Stimulated activated CD4-positive, alpha-beta T cell treated with anti-CD3 and anti-CD28 coated beads, Interleukin-15, amount 100 ng/mL, for 24 hours (primary cell): ENCODE measurements at regions not wholly inside any gene's neighbourhood (a gene's known extent, or its start where the extent isn't known, plus 50 kb on each side); places are given as distances from the start of the nearest gene placed in this dataset.
"Not testable (repeated sequence)": the region's sequence is repeated elsewhere in the genome, so short reads cannot be mapped to it uniquely, and the experiment has no call there.

Experiments used
- DNase-seq: peaks from one replicate; pipeline ENCODE4 v3.0.0-alpha.2; 2020

DNA sequence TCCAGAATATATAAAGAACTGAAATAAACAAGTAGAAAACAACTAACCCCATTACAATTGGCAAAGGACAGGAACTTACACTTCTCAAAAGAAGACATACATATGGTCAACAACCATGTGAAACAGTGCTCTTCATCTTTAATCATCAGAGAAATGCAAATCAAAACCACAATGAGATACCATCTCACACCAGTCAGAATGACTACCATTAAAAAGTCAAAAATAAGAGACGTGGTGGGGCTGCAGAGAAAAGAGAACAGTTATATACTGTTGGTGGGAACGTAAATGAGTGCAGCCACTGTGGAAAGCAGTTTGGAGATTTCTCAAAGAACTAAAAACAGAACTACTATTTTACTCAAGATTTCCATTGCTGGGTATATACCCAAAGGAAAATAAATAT, 1696.3 kb upstream of the TMEFF2 start:
- DNase-seq, result no peak

DNA sequence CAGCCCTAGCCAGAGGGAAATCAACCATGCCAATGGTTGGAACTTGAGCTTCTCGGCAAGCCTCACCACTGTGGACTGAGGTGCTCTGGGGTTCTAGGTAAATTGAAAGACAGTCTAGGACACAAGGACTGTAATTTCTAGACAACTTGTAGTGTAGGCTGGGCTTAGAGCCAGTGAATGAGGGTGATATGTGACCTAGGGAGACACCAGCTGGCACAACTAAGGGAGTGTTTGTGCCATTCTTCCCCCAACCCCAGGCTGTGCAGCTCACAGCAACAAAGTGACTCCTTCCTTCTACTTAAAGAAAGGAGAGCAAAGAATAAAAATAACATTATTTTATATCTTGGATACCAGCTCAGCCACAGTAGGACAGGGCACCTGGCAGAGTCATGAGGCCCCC, 1690.7 kb upstream of the TMEFF2 start:
- no peak for DNase-seq

DNA sequence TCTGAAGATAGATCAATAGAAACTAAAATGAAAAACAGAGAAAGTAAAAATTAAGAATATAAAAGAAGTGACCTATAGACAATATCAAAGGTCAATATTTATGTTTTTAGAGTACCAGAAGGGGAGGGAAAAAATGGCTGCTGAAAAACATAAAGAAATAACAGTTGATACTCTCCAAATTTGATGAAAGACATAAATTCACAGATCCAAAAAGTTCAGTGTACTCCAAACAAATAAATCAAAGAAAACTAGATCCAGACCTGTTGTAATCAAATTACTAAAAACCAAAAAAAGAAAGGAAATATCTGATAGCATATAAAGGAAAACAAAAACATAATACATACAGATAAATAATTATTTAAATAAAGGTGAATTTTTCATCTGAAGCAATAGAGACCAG, 1689.1 kb upstream of the TMEFF2 start:
- no peak for DNase-seq

DNA sequence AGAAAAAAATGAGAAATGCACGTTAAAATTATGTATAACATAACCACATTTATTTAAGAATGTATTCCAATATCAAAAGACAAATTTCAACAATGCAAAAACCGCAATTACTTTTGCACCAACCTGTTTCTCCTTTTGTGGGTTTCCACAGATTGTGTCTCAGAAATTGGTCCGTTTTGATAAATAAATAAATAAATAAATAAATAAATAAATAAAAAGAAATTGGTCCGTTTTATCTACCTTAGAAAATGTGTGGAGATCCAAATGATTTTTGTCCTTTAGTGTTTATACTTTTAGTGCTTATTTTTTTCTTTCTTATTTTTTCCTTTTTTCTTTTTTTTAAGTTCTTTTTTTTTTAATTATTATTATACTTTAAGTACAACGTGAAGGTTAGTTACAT, 1682.2 kb upstream of the TMEFF2 start:
- DNase-seq, result no peak

DNA sequence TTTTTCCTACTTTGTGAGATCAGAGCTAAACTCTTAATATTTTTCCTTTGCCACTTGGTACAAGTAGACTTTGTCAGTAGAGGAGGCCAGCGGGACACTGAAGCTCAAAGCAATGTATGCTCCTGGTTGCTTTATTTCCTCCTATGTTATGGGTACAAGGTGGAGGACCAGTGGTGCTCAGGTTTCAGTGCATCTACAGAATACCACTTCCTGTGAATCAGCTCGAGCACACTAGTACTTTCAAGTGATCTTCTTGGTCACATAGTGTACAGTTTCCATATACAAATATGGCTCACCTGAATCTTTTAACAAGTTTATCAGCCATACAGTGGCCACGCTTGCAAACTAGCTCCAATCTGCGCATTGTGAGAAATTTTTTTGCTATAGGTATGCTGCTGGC, 1674.8 kb upstream of the TMEFF2 start:
- no peak for DNase-seq

DNA sequence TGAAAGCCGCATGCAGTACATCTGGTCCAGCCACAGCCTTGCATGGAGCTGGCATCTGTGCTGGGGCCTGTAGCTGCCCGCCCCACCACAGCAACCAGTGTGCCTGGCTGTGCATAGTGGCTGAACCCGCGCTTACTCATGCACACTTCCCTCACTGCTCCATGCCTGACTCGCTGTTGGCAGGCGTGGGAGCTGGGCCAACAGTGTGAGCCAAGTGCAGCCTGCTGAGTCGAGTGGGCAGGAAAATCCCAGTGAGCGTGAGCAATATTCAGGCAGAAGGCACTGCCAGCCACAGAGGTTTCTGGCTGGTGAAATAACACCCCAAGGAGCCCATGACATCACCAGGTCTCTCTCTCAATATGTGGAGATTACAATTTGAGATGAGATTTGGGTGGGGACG, 1674.1 kb upstream of the TMEFF2 start:
- DNase-seq, result no peak

DNA sequence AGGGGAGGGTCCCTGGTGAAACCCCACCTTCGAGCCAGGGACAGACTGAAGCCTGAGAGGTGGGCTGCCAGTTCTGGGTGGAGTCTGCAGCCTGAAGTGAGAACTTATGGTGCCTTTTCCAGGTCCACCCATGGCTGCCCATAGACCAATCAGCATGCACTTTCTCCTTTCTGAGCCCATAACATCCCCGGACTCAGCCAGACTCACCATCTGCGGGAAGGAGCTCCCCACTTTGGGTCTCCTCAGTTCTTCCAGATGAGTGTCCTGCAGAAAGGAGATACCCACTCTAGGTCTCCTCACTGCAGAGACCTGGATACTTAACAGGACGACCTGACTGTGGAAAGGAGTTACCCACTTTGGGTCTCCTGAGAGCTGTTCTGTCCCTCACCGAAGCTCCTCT, 1673.4 kb upstream of the TMEFF2 start:
- no peak for DNase-seq

DNA sequence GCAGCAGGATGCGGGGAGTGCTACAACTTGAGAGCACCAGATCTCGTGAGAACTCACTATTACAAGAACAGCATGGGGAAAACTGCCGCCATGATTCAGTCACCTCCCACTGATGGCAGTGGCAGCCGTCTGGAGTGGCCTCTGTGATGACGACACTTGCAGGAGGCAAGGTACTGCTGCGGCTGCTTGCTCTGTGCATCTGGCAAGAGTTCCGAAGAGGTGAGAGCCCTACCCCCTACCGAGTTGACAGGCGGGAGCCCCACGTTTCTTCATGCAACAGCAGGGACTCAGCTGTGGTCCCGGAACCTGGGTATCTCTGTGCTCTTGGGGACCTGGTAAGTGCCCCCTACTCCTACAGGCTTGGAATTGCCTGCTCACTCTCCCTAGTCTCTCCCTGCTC, 1672.7 kb upstream of the TMEFF2 start:
- no peak for DNase-seq

DNA sequence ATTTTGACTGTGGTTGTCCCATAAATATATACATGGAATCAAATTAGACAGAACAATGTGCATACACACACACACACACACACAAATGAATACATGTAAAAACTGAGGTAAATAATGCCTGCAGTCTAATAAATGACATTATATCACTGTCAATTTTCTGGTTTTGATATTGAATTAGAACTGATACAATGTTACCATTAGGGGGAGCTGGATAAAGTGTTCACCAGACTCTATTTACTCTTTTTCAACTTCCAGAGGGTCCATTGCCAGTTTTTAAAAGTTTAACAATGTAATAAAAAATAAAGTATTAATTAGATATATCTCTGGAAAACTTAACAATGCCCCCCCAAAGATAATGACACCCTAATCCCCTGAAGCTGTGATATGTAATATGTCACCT, 1666.8 kb upstream of the TMEFF2 start:
- no peak for DNase-seq

DNA sequence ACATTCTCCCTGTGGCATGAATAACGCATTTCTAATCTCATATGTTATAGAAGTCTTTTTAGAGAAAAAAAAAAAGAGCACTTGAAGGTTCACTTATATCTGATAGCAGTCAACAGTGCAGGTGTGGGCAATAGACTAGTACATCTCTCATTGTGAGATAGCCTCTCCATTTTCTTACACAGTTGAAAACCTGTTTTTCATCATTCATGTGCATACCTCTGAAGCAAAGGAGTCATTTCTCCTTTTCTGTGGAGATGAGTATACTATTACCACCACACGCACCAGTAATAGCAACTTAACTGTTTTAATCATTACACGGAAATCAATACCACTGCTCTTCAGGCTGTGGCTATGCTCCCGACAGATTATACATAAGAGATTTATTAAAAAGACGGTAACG, 1653.3 kb upstream of the TMEFF2 start:
- DNase-seq, result no peak

DNA sequence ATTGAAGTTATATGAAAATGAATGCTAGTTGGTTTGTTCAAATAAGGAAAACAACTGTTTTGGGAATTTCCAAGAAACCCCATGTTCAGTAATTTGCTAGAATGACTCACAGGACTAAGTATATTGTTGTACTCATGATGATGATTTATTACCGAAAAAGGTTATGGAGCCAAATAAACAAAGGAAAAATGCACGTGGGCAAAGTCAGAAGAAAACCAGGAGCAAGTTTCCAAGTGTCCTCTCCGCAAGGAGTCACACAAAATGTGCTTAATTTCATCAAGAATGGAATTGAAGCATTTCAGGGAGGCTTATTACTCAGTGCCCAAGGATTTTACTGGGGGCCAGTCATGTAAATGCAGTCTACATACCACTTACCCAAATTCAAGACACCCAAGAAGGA, 1652.4 kb upstream of the TMEFF2 start:
- no peak for DNase-seq

DNA sequence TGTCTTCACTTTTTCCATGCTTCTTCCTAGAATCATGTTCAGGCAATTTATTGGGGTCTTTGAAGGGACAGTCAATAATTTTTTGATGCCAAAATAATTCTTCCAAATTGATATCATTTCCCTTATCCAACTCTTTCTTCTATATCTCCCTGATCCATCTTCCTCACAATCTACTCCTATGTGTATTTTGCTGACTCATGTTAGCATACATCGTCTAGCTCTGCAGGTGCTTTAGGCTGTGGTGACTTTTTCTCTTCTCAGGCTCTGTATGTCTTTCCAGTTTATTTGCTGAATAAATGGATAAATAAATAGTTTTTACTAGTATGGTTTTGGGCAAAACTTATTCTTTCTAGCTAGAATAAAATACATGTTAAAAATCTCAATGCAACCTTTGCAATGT, 1650.9 kb upstream of the TMEFF2 start:
- no peak for DNase-seq

DNA sequence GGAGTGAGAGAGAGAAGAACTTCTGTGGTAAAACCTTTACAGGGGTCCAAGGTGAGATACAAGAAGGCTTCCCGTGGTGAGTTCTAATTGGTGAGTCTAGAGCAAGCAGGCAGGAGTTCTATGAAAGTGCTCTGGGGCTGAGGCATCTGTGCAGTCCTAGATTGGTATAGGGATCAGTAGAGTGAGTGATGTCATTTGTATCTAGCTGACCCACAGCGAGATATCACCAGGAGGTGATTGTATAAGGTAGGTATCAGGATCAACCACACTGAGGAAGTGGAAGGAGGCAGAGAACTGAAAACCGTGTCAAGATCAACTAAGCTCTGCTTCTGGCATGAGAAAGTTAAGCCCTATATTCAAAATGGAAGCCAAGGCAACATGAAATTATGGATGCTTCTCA, 1648.9 kb upstream of the TMEFF2 start:
- no peak for DNase-seq

DNA sequence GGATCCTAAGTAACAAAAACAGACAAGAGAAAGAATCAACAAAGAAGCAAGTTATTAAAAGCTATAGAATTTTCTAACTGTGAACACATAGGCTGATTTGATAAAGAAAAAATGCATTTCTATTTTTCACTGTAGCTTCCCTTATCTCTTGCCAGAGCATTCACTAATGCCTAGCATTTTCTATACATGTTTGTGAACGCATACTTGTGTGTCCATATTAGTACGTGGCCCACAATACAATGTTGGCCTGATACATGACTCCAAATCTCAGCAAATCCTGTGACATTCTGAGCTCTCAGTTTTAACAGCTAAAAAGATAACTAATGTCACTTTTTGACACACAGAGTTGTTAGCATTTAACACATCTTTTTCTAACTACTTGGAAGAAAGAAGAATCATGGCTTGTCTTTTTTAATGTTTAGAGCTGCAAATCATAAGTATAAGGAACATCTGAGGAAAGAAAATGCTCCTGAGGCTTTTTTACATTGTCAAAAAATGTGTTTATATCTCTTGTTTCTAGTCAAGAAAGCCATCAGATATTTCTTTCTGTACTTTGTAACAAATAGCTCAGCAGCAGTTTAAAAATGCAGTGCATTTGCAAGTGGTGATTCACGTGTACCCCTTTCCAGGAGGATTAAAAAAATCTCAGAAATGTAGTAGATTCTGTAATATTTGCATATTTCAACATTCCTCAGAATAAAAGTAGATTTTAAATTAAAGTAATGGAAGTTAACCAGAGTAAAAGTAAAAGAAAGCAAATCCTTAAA, 1646.8 kb upstream of the TMEFF2 start:
- no peak for DNase-seq

DNA sequence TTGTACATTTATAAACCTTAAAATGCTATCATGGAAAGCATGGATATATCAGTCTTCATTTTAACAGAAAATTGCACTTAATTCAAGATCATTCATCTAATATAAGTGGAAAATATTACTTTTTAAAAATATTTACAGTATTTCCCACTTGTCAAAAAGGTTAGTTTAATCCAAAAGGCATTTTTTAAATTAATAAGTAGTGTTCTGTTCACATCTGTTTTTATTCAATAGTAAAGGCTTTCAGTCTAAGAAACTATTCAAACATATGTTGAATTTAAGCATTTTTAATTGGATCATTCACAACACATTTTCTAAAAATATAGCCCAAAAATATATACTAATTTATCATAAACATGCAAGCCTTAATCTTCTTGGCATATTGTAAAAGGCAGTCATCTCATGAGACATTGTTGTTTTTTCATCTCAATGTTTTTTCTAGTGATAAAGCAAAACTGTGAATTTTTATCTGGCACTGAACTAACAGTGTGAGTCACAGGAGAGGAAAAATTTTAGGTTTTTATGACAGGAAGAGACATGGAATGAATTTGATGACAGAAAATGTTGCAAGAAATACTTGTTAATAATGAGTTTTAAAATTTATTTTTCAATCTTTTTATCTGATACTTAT, 1642.5 kb upstream of the TMEFF2 start:
- no peak for DNase-seq

DNA sequence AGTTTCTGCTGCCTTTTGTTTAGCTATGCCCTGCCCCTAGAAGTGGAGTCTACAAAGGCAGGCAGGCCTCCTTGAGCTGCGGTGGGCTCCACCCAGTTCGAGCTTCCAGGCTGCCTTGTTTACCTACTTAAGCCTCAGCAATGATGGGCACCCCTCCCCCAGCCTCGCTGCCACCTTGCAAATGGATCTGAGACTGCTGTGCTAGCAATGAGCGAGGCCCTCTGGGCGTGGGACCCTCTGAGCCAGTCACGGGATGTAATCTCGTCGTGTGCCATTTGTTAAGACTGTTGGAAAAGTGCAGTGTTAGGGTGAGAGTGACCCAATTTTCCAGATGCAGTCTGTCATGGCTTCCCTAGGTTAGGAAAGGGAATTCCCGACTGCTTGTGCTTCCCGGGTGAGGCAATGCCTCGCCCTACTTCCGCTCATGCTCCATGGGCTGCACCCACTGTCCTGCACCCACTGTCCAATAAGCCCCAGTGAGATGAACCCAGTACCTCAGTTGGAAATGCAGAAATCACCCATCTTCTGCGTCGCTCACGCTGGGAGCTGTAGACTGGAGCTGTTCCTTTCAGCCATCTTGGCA, 1641.8 kb upstream of the TMEFF2 start:
- not testable (repeated sequence) for DNase-seq

DNA sequence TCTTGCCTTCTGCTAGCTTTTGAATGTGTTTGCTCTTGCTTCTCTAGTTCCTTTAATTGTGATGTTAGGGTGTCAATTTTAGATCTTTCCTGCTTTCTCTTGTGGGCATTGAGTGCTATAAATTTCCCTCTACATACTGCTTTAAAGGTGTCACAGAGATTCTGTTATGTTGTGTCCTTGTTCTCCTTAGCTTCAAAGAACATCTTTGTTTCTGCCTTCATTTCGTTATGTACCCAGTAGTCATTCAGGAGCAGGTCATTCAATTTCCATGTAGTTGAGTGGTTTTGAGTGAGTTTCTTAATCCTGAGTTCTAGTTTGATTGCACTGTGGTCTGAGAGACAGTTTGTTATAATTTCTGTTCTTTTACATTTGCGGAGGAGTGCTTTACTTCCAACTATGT, 1639.2 kb upstream of the TMEFF2 start:
- not testable (repeated sequence) for DNase-seq

DNA sequence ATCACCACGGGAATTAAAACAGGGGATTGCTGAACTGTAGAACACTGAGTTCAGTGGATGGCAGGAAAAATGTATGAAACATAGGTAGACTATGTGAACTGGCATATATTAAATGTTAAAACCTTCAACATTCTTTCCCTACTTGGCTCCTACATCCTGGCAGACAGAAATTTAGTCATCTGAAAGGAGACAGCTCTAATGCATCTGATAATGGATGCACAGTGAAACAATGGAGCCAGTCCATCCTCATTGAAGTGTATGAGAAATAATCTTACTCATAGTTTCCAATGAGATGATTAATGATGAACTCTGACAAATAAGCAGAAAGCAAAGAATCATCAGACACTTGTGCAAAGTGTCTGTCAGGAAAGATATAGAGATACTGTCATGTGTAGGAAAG, 1629.7 kb upstream of the TMEFF2 start:
- no peak for DNase-seq

DNA sequence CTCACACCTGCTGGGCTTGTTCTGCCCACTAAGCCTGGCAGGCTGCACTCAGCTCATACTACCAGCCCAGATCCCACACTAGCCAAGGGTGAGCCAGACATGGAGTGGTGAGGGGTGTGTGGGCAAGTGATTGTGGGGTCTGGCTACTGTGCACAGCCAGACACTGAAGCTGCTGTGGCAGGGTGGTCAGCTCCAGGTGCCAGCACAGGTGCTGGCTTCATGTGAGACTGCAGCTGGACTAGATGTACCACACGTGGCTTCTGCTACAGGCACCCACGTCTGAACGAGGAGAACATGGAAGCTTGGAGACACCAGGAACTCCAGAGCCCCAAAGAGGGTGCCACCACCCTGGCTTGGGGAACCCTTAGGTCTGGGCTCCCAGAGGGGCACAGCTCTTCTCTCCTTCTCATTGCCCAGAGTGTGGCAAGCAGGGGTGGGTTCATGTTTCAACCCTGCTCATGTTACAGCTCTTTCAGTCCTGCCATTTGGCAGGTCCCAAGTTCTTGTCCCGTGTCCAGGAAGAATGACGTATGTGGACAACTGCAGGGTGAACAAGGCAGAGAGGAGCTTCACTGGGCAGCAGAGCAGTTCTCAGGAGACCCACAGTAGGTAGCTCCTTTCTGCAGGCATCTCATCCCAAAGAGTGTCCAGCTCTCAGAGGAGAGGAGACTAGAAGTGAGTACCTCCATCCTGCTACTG, 1624.2 kb upstream of the TMEFF2 start:
- DNase-seq, result no peak

DNA sequence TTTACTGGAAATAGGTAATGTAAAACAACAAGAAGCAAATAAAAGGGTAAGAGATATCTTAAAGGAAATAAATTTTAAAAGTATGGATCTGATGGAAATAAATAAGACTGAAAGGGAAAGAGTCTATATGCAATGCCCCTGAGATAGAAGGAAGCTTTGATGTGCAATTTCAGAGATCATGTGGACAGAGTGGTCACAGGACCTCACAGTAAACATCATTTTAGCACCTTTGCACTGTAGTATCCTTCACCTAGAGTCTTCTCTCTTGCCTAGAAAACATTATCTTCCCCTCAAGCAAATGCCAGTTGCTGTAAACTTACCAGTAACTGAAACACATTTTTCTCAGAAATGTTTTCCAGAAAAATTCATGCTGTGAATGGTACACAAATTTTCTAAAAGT, 1621.3 kb upstream of the TMEFF2 start:
- DNase-seq, result no peak

DNA sequence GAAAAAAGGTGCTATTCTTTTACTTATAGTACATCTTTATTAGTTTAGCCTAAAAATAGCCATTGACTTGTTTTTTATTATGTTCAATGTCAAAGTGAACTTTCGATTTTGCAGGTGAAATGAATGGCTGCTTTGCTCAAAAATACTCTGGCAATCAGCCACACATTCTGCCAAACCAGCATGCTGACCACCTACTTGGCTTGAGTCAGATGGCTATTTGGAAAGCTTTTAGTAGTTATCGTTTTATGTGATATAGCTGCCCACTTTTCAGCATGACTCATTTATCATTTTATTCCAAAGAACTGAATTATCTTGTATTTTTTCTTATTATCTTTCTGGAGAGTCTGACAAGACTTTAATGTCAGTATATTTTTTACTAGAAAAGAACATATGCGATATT, 1615.8 kb upstream of the TMEFF2 start:
- DNase-seq, result no peak

DNA sequence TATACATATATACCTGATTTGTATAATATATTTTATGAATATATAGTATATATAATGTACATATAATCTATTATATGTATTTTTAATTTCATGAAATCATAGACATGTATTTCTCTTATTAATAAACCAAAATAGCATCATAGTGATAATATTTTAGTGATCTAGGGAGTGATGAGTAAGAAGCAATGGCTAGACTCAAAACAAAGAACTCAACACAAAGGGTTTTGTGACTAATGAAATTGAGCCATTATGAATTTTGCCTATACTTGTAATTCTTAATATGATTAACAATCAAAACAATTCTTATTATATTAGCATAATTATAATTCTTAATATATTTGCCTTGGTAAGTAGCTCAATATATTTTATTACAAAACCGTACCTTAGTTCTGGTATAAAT, 1614.1 kb upstream of the TMEFF2 start:
- DNase-seq, result no peak

DNA sequence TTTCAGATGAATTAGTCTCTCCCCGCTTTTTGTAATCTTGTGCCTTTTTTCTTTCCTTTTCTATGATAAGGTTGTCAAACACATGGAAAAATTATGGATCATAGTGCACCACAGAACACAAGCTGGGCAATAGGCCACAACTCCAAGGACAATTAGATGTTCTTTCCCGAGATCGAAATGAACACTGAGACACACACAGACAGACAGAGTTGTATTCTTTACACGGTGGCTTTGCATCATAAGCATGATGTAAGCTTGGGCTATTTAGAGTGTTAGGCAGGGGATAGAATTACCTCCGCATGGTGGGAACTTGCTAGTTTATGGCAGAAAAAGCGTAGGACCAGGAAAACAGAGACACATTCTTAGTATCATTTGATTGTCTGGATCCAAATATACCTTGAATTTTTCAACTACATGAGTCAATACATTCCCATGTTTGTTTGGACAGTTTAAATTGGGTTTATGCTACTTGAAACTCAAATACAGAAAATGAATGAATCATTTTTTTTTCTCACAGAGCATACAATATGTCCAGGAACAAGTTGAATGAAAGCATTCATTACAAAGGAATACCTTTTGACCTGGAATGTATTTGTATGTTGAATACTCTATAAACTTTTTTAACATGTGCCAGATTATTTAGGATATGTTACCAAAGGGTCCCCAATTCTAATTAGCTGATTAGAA, 1611.5 kb upstream of the TMEFF2 start:
- no peak for DNase-seq
